ENCODE measurements at regions not wholly inside any gene's neighbourhood (a gene's known extent, or its start where the extent isn't known, plus 50 kb on each side); places are given as distances from the start of the nearest gene placed in this dataset.

GRCh38 chr11:105443623-105444022, 166.2 kb upstream of the GRIA4 start:
- DNase-seq (no peak), ATAC-seq (no peak), FAIRE-seq (no peak)
- H3K9me3 ChIP-seq = no peaks in the 10 kb centered on the region
- no peaks in the 10 kb centered on the region for H3K36me3 ChIP-seq
- no peak overlapping the region for H3K27ac ChIP-seq
- H3K4me3 ChIP-seq = no peak overlapping the region
- H3K27me3 ChIP-seq = no peaks in the 10 kb centered on the region
- no peak for TF ChIP-seq CTCF (IDR thresholded peaks at IDR 0.05)
- no peaks in the 10 kb centered on the region for H3K4me1 ChIP-seq
- intact Hi-C loops (cut with DNase I) = no loop called here

- Histone ChIP-seq H3K4me3 (no peak overlapping the region), H3K27ac (no peak overlapping the region), H3K27me3 (no peaks in the 10 kb centered on the region), H3K36me3 (no peaks in the 10 kb centered on the region), H3K9me3 (no peaks in the 10 kb centered on the region), H3K4me1 (no peaks in the 10 kb centered on the region)
- ATAC-seq (no peak), DNase-seq (no peak), FAIRE-seq (no peak)
- 57 to 62% methylated on average over 3 of the region's 3 CpGs for WGBS, 2 donors
- TF ChIP-seq CTCF (IDR thresholded peaks at IDR 0.05) = no peak
- intact Hi-C loops (cut with DNase I) = no loop called here
These were observed 177.5 kb upstream of the GRIA4 start for GRCh38 chr11:105432241-105432995.

DNA sequence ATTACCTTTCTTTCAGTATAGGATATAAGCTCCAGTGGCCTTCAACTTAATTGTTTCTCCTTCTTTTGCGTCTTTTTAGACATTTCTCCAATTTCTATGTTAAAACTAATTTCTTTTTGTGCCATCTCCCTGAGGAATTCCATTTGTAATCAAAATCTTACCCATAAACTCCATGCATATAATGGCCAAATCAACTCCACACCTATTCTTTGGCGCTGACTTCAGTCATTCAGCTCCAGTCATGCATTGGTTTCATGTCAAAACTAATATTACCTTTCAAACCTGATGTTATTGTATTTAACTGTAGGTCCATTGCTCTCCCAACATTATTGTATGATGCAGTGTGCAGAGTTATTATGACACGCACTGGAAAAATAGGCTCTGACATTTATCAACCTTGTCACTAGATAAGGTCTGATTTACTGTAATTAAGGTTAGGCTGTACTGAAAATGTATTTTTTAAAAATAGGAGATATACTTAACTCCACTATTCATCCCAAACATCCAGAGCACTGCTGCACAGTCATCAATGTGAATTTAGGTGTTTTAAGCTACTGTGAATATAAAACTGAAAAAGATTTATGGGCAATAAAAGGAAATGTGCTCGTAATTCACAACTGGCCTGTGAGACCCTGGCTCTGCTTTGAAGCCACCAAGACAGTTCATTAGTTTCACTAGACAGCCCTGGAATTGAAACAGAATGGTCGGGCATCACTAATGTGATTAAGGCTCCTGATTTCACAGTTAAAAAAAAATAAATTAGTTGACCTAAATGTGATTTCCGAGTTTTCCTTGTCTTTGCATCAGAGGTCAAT, 180.6 kb upstream of the GRIA4 start:
- Histone ChIP-seq H3K4me3 (no peak overlapping the region), H3K9me3 (no peaks in the 10 kb centered on the region), H3K4me1 (no peaks in the 10 kb centered on the region), H3K36me3 (no peaks in the 10 kb centered on the region), H3K27me3 (no peaks in the 10 kb centered on the region), H3K27ac (no peak overlapping the region)
- TF ChIP-seq CTCF (IDR thresholded peaks at IDR 0.05) = no peak
- DNase-seq (no peak), ATAC-seq (no peak), FAIRE-seq (no peak)
- intact Hi-C loops (cut with DNase I) = no loop called here
- 62 to 70% methylated on average over 6 of the region's 6 CpGs for WGBS, 2 donors

DNA sequence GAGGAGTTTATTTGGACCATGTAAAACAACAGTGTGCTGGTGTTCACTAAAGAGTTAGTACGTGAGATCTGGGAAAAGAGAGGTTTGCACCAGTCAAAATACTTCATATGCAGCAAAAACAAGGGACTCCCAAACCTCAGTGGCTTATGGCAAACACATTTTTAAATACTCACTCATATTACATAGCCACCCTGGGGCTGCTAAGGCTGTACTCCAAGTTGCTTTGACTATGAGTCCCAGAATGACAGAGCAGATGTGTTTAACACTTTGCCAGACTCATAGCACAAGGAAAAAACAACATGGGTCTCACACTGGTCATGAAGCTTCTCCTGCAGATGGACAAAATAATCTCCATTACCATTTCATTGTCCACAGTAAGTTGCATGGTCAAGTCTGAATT, 202.8 kb upstream of the GRIA4 start:
- no peak for DNase-seq
- no peak for FAIRE-seq
- 76 to 81% methylated on average over 1 of the region's 1 CpG for WGBS, 2 donors
- H3K9me3 ChIP-seq = no peaks in the 10 kb centered on the region
- no peaks in the 10 kb centered on the region for H3K36me3 ChIP-seq
- H3K27me3 ChIP-seq = no peaks in the 10 kb centered on the region
- no peak overlapping the region for H3K27ac ChIP-seq
- H3K4me3 ChIP-seq = no peak overlapping the region
- intact Hi-C loops (cut with DNase I) = no loop called here
- no peaks in the 10 kb centered on the region for H3K4me1 ChIP-seq
- no peak for ATAC-seq
- TF ChIP-seq CTCF (IDR thresholded peaks at IDR 0.05) = no peak

DNA sequence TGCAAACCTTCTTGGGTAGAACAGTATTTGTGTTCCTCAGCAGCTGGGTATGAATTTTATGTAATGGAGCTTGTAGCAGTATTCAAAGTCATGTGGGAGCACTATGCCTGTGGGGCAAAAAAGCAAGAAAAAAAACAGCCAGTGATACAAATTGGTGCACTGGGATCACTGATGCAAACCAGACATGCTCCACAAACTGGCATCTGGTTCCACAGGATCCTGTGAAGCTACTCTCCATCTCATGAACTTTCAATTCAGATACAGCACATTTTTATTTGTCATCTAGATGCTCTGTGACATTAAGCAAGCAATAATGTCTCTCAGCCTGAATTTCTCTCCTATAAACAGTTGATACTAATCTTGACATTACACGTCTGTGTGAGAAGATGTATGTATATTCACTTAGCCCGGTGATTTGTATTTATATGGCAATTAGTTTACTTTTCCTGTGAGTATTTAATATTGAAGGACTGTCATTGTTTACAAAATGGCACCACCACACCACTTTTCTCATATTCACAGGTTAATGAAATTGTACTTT, 208.5 kb upstream of the GRIA4 start:
- no peak for TF ChIP-seq CTCF (IDR thresholded peaks at IDR 0.05)
- Histone ChIP-seq H3K27me3 (no peaks in the 10 kb centered on the region), H3K4me1 (no peaks in the 10 kb centered on the region), H3K27ac (no peak overlapping the region), H3K4me3 (no peak overlapping the region), H3K9me3 (no peaks in the 10 kb centered on the region), H3K36me3 (no peaks in the 10 kb centered on the region)
- WGBS, 2 donors = 67 to 79% methylated on average over 2 of the region's 2 CpGs
- ATAC-seq = no peak
- no peak for DNase-seq
- intact Hi-C loops (cut with DNase I) = no loop called here
- FAIRE-seq = no peak
